GM23248 (cell line): ENCODE measurements at regions not wholly inside any gene's neighbourhood (a gene's known extent, or its start where the extent isn't known, plus 50 kb on each side); places are given as distances from the start of the nearest gene placed in this dataset.

Experiments used
- EZH2 ChIP-seq: fragments of 200-600 bp; sonication (generic); IDR thresholded peaks from 2 replicates; pipeline ENCODE4 v1.6.1; 2018; ENCODE audit warnings: antibody characterized with exemption, mild to moderate bottlenecking; ENCODE audit not compliant: insufficient read depth, poor library complexity, severe bottlenecking
- EZH2phosphoT487 ChIP-seq: fragments of 200-600 bp; sonication (generic); IDR thresholded peaks from 2 replicates; pipeline ENCODE4 v1.6.1; 2018; ENCODE audit warnings: antibody characterized with exemption, moderate library complexity, mild to moderate bottlenecking, low read depth; ENCODE audit not compliant: insufficient read depth

DNA sequence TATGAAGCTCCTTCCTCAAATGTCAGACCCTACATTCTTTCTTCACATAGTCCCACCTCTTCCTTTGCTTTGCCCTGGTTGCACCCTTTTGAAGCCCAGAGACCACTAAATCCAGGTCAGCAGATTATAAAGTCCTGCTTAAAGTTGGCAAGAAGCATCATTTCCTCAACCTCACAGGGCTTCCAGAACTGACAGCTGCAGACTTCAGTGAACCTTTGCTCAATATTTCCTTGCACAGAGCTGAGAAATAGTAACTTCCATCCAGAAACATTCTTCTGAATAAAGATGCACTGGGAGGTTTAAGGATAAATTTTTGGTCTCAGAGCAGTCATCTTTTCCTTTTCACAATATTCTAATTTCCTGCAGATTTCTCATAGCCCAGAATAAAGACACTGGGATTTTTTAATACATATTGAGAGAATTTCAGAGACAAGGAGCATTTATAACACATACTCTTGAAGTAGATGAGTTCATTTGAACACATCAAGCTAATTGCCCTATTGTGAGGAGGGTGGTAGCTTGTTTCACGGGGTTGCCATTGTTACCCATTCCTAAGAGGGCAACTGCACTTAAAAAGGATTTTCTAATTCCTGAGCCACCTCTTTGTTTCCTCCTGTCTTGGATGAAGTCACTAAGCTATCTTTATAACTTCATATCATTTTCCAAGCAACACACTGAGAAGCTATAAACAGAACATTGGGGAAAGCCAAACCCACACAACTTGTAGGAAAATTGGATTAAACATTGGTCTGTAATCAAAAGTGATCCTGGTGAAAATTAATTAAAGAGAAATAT lies 150.2 kb upstream of the PLN start:
- TF ChIP-seq EZH2phosphoT487, result no peak
- TF ChIP-seq EZH2, result no peak
